MCF 10A (cell line): ENCODE measurements at regions not wholly inside any gene's neighbourhood (a gene's known extent, or its start where the extent isn't known, plus 50 kb on each side); places are given as distances from the start of the nearest gene placed in this dataset.

Experiments used
- BruUV-seq: library from RNA; stranded (reverse); fragments of 400-500 nt; replicated peaks from 2 replicates; lab custom pipeline; 2021; lab: Mats Ljungman, UMichigan
- CTCF ChIA-PET: fragments of 300-600 bp; sonication (Branson Sonifier 250); formaldehyde crosslinking; extraction: SDS; loops from one replicate; lab custom pipeline; 2021; ENCODE audit warnings: antibody characterized with exemption, inconsistent platforms; lab: Yijun Ruan, JAX
- POLR2A ChIA-PET: fragments of 300-600, 350-650 bp; sonication (Branson Sonifier 250); formaldehyde crosslinking; extraction: SDS; loops from one replicate; lab custom pipeline; 2020; ENCODE audit warnings: antibody characterized with exemption, inconsistent platforms; lab: Yijun Ruan, JAX
- DNase-seq: peaks from one replicate; pipeline ENCODE4 v3.0.0-alpha.2; 2018; ENCODE audit not compliant: unreplicated experiment
- H3K27ac Mint-ChIP-seq: one replicate; pipeline ENCODE4 v1.8.0; 2022; ENCODE audit warnings: mild to moderate bottlenecking, low read depth, mixed read lengths; ENCODE audit not compliant: unreplicated experiment
- H3K27me3 Mint-ChIP-seq: one replicate; pipeline ENCODE4 v1.8.0; 2022; ENCODE audit warnings: mixed read lengths; ENCODE audit not compliant: insufficient read depth, unreplicated experiment
- H3K36me3 Mint-ChIP-seq: one replicate; pipeline ENCODE4 v1.8.0; 2022; ENCODE audit warnings: mild to moderate bottlenecking, moderate library complexity, mixed read lengths; ENCODE audit not compliant: insufficient read depth, unreplicated experiment
- H3K4me1 Mint-ChIP-seq: one replicate; pipeline ENCODE4 v1.8.0; 2022; ENCODE audit warnings: mixed read lengths; ENCODE audit not compliant: insufficient read depth, unreplicated experiment
- H3K4me3 Mint-ChIP-seq: one replicate; pipeline ENCODE4 v1.8.0; 2022; ENCODE audit warnings: mild to moderate bottlenecking, moderate library complexity, mixed read lengths; ENCODE audit not compliant: unreplicated experiment
- H3K9me3 Mint-ChIP-seq: one replicate; pipeline ENCODE4 v1.8.0; 2022; ENCODE audit warnings: mixed read lengths; ENCODE audit not compliant: unreplicated experiment
- CTCF ChIP-seq: fragments of 200-600 bp; IDR thresholded peaks from one replicate; pipeline ENCODE4 v1.8.0; 2022; ENCODE audit warnings: antibody characterized with exemption, mild to moderate bottlenecking; ENCODE audit not compliant: unreplicated experiment
- intact Hi-C: fragments of 100-400 bp; cut with micrococcal nuclease; formaldehyde crosslinking; loops from 2 replicates; pipeline ENCODE4 v1.14.1; 2022

- no peak overlapping the region for H3K4me3 Mint-ChIP-seq
- DNase-seq = no peak
- intact Hi-C loops = no loop called here
- no peaks in the 10 kb centered on the region for H3K36me3 Mint-ChIP-seq
- H3K9me3 Mint-ChIP-seq = no peaks in the 10 kb centered on the region
- H3K27me3 Mint-ChIP-seq = no peaks in the 10 kb centered on the region
- ChIA-PET CTCF (interaction anchor here (0.6 to 1.0 kb wide), 4 partner anchors 161 to 1338 kb away, joined by 3 to 5 read pairs (median 3); no protein-coding TSS in a partner anchor), POLR2A (interaction anchor here (0.5 to 1.1 kb wide), 3 partner anchors 13 to 1051 kb away, joined by 3 read pairs; no protein-coding TSS in a partner anchor)
- no peak overlapping the region for H3K27ac Mint-ChIP-seq
- no TSS peak for BruUV-seq
- H3K4me1 Mint-ChIP-seq = peaks cover 5% of the 10 kb centered on the region
- no peak for TF ChIP-seq CTCF
Measured at GRCh38 chr1:187451238-187451637, 622.5 kb downstream of the PLA2G4A start.

GRCh38 chr1:187454010-187454409 is 625.3 kb downstream of the PLA2G4A start:
- H3K4me3 Mint-ChIP-seq = no peak overlapping the region
- no peak overlapping the region for H3K27ac Mint-ChIP-seq
- POLR2A ChIA-PET = no interaction called here
- H3K27me3 Mint-ChIP-seq = no peaks in the 10 kb centered on the region
- BruUV-seq = no TSS peak
- no peaks in the 10 kb centered on the region for H3K36me3 Mint-ChIP-seq
- no peaks in the 10 kb centered on the region for H3K9me3 Mint-ChIP-seq
- no peak for DNase-seq
- TF ChIP-seq CTCF = no peak
- intact Hi-C loops = no loop called here
- peaks cover 5% of the 10 kb centered on the region for H3K4me1 Mint-ChIP-seq
- CTCF ChIA-PET = no interaction called here

GRCh38 chr1:187456446-187456845 is 627.7 kb downstream of the PLA2G4A start:
- Mint-ChIP-seq H3K9me3 (no peaks in the 10 kb centered on the region), H3K4me3 (no peak overlapping the region), H3K27me3 (no peaks in the 10 kb centered on the region), H3K36me3 (no peaks in the 10 kb centered on the region), H3K27ac (no peak overlapping the region), H3K4me1 (peaks cover 5% of the 10 kb centered on the region)
- TF ChIP-seq CTCF = no peak
- ChIA-PET CTCF (interaction anchor here (1.2 kb wide), 1 partner anchor 13 kb away, joined by 3 read pairs; no protein-coding TSS in a partner anchor), POLR2A (interaction anchor here (0.6 kb wide), 1 partner anchor 1651 kb away, joined by 3 read pairs; no protein-coding TSS in a partner anchor)
- no TSS peak for BruUV-seq
- DNase-seq = no peak
- intact Hi-C loops = no loop called here

- Mint-ChIP-seq H3K36me3 (no peaks in the 10 kb centered on the region), H3K27me3 (no peaks in the 10 kb centered on the region), H3K4me3 (no peak overlapping the region), H3K27ac (no peak overlapping the region), H3K4me1 (no peaks in the 10 kb centered on the region), H3K9me3 (peaks cover 7% of the 10 kb centered on the region)
- ChIA-PET POLR2A (no interaction called here), CTCF (interaction anchor here (0.8 to 1.4 kb wide), 2 partner anchors 16 to 1086 kb away, joined by 3 read pairs; no protein-coding TSS in a partner anchor)
- intact Hi-C loops = no loop called here
- DNase-seq = no peak
- BruUV-seq = no TSS peak
- no peak for TF ChIP-seq CTCF
Measured at GRCh38 chr1:187460093-187460492, 631.3 kb downstream of the PLA2G4A start.
